ENCODE measurements at regions not wholly inside any gene's neighbourhood (a gene's known extent, or its start where the extent isn't known, plus 50 kb on each side); places are given as distances from the start of the nearest gene placed in this dataset.
"Not testable (repeated sequence)": the region's sequence is repeated elsewhere in the genome, so short reads cannot be mapped to it uniquely, and the experiment has no call there.

DNA sequence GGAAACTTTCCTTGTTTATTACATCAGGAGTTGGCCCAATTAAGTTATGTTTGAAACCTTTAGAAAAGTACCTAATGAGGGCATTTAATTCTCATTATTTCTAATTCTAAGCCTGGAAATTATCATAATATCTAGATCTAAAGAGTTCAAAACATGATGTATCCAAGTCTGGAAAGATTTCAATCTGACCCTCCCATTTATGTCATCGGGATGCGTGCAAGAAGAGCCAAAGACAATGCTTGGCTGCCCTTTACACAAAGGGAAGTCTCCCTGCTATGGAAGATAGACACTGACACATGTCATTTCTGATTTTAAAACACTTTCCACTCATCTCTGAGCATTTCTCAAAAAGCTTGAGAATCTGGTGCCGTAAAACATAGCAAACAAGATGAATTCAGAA lies 222.4 kb downstream of the ANTXR2 start:
- H3K36me3 Mint-ChIP-seq, result no peaks in the 10 kb centered on the region

DNA sequence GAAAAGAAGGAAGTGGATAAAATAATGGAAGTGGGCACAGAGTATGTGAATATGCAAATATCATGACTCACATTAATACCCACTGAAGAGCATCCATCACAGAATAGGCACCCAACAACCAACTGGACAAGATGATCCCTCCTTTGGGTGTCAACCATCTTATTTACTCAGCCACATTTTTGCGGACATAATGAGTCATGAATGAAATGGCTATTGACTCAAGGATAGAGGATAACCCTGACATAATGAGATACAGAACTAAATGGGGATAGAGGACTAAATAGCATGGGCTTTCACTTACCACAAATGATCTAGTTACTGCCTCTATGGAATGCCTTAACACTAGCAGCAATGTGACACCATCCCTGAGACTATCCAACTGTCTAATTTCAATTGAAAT lies 224.7 kb downstream of the ANTXR2 start:
- Mint-ChIP-seq H3K4me1 (ENCODE audit: low read depth) (no peaks in the 10 kb centered on the region), H3K9me3 (ENCODE audit: low read depth) (peaks cover 8% of the 10 kb centered on the region), H3K27ac (no peak overlapping the region), H3K4me3 (no peak overlapping the region), H3K27me3 (no peaks in the 10 kb centered on the region), H3K36me3 (no peaks in the 10 kb centered on the region)

More for the DNA sequence above, 222.4 kb downstream of the ANTXR2 start:
- Mint-ChIP-seq H3K27me3 (no peaks in the 10 kb centered on the region), H3K9me3 (ENCODE audit: low read depth) (no peaks in the 10 kb centered on the region), H3K27ac (no peak overlapping the region), H3K4me3 (no peak overlapping the region), H3K4me1 (ENCODE audit: low read depth) (no peaks in the 10 kb centered on the region)

DNA sequence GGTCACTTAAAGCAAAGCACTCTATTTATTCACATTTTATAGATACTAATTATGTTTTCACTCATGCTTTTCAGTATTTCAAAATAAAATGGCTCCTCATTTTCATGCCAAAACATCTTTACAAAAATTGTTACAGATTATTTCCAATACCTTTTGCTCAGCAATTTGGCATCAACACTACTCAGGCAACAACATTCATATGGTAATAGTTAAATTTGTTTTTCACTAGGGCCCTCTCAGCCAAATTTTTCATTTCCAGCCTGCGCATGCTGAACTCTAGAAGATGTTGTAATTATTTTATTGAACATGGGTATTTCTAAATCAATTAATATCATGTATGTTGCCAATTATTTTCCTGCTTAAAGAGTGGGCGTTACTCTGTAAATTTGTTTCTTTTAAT lies 225.6 kb downstream of the ANTXR2 start:
- Mint-ChIP-seq H3K9me3 (ENCODE audit: low read depth) (peaks cover 16% of the 10 kb centered on the region), H3K4me3 (no peak overlapping the region), H3K4me1 (ENCODE audit: low read depth) (no peaks in the 10 kb centered on the region), H3K36me3 (no peaks in the 10 kb centered on the region), H3K27ac (no peak overlapping the region), H3K27me3 (no peaks in the 10 kb centered on the region)

DNA sequence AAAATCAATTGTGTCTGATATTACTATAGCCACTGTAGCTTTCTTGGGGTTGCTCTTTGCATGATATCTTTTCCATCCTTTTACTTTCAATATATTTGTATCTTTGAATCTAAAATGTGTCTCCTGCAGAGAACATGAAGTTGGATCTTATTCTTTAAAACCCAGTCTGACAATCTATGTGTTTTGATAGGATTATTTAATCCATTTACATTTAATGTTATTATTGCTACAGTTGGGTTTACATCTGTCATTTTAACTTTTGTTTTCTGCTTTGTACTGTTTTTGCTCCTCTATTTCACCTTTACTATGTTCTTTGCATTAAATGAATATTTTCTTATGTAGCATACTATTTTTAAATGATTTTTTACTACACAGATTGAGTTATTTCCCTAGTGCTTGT lies 230.9 kb downstream of the ANTXR2 start:
- H3K4me1 Mint-ChIP-seq (ENCODE audit: low read depth), result no peaks in the 10 kb centered on the region
- H3K9me3 Mint-ChIP-seq (ENCODE audit: low read depth), result peaks cover 27% of the 10 kb centered on the region
- no peaks in the 10 kb centered on the region for H3K27me3 Mint-ChIP-seq
- H3K4me3 Mint-ChIP-seq, result no peak overlapping the region
- no peaks in the 10 kb centered on the region for H3K36me3 Mint-ChIP-seq
- no peak overlapping the region for H3K27ac Mint-ChIP-seq

DNA sequence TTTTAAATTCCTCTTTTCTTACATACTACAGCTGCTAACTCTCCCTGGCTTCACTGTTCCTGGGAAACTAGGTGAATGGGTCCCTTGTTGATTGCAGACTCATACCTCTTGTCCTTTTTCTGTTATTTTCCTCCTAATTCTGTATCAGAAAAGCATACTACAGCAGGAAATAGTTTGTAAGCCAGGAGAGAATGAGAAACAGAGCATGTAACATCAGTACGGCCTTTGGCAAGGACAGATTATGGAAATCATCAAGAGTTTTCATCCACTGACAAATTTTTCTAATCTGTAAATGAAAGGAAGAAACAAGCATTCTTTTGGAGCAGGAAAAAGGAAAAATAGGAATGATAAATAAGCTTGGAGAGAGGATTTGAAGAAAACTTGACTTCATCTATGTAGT lies 239.2 kb downstream of the ANTXR2 start:
- H3K27me3 Mint-ChIP-seq, result peaks cover 3% of the 10 kb centered on the region
- H3K27ac Mint-ChIP-seq, result no peak overlapping the region

DNA sequence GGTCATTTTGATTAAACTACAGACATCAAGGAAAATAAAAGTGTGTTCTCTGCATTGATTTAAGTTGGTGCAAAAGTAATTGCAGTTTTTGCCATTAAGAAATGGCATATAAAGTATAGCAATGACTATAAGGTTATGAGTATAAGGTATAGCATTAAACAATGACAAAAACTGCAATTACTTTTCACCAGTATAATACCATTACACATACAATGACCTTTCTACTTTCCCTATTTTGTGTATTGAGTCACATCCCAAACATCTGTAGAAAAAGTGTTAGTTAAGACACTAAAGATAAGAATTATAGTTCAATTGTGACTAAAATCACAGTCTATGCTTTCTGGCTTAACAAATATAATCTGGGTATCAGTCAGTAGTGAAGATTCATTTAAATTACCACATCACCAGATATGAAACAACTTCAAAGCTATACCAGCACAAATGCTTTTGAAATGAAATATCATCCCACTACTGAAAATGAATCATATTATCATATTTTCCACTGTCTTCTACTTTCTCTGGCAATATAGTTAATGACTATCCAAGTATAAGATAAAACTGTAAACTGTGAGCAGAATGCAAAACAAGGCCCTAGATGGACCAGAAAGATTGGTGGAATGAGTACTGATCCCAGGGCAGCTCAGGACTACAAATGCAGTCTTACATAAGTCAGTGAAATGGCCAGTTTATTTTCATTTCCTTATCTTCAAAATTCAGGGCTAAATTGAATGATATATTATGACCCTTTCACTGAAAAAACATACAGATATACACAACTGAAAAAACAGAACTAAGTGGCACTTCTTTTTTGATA lies 241.1 kb downstream of the ANTXR2 start:
- H3K27ac Mint-ChIP-seq, result peak overlapping the region; percentile 80
- H3K4me1 Mint-ChIP-seq (ENCODE audit: low read depth), result peaks cover 7% of the 10 kb centered on the region
- H3K36me3 Mint-ChIP-seq, result no peaks in the 10 kb centered on the region
- peaks cover 3% of the 10 kb centered on the region for H3K27me3 Mint-ChIP-seq
- no peak overlapping the region for H3K4me3 Mint-ChIP-seq
- no peaks in the 10 kb centered on the region for H3K9me3 Mint-ChIP-seq (ENCODE audit: low read depth)

More for the DNA sequence above, 239.2 kb downstream of the ANTXR2 start:
- no peaks in the 10 kb centered on the region for H3K9me3 Mint-ChIP-seq (ENCODE audit: low read depth)
- H3K4me3 Mint-ChIP-seq, result no peak overlapping the region
- no peaks in the 10 kb centered on the region for H3K36me3 Mint-ChIP-seq
- peaks cover 7% of the 10 kb centered on the region for H3K4me1 Mint-ChIP-seq (ENCODE audit: low read depth)

DNA sequence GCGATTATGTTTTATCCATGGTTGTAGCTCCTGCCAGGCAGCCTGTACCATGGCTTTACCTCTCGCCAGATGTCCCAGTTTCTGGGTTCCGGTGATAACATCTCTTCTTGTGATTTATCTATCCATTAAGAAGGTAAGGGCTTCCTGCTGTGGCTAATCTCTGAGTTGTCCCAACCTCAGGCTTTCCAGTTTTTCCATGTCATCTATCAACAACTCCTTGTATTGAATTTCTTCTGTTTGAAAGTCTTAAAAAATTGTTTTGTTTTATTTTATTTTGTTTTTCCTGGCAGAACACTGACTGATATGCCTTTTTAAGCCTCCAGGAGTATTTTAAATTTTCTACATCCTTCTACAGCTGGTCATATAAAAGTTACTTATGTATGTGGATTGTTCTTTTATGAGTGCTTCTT lies 241.9 kb downstream of the ANTXR2 start:
- no peak overlapping the region for H3K27ac Mint-ChIP-seq
- H3K27me3 Mint-ChIP-seq, result peaks cover 3% of the 10 kb centered on the region
- H3K9me3 Mint-ChIP-seq (ENCODE audit: low read depth), result no peaks in the 10 kb centered on the region
- H3K4me3 Mint-ChIP-seq, result no peak overlapping the region
- H3K36me3 Mint-ChIP-seq, result no peaks in the 10 kb centered on the region
- H3K4me1 Mint-ChIP-seq (ENCODE audit: low read depth), result peaks cover 7% of the 10 kb centered on the region

DNA sequence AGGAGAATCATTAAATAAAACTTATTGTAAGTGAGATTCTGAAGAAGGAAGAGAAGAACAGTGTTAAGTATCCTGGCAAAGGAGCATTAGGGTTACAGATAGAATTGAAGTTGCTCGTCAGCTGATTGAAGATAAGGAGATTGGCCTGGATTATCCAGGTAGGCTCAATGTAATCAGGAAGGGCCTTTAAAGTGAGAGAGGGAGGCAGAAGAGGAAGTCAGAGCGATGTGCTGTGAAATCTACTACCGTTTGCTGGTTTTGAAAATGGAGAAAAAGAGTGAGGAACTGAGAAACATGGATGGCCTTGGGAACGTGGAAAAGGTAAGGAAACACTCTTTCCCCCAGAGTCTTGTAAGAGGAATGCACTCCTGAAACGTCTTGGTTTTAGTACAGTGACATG lies 245.7 kb downstream of the ANTXR2 start:
- peaks cover 3% of the 10 kb centered on the region for H3K27me3 Mint-ChIP-seq
- no peaks in the 10 kb centered on the region for H3K36me3 Mint-ChIP-seq
- H3K4me1 Mint-ChIP-seq (ENCODE audit: low read depth), result peaks cover 6% of the 10 kb centered on the region
- H3K9me3 Mint-ChIP-seq (ENCODE audit: low read depth), result no peaks in the 10 kb centered on the region
- H3K27ac Mint-ChIP-seq, result no peak overlapping the region
- H3K4me3 Mint-ChIP-seq, result no peak overlapping the region

DNA sequence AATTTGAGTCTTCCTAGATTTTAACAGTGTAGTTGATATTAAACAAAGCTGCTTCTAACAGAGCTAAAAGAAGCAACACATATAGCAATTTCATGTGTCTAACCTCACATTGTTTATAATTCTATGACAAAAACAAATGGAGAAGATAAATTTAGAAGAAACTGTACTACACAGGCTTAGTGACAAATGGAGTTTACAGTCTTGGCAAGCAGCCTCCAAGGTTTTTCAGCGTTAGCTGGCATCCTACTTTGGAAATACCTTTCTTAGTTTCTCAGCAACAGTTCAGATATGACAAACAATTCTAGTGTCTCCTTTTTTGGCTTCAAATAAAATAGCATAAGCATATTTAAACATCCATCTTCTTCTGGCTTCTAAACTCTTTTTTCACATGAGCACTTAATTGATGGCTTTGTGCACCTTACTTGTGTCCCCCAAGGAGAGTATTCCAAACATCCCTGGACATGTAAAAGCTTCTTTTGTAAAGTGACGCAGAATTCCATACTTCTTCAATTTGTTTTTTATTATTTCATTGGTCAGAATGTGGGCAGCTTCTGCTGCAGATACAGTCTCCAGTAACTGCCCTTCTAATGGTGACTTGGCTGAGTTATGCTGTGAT lies 249.8 kb downstream of the ANTXR2 start:
- no peak overlapping the region for H3K27ac Mint-ChIP-seq
- H3K9me3 Mint-ChIP-seq (ENCODE audit: low read depth), result no peaks in the 10 kb centered on the region
- H3K27me3 Mint-ChIP-seq, result no peaks in the 10 kb centered on the region

DNA sequence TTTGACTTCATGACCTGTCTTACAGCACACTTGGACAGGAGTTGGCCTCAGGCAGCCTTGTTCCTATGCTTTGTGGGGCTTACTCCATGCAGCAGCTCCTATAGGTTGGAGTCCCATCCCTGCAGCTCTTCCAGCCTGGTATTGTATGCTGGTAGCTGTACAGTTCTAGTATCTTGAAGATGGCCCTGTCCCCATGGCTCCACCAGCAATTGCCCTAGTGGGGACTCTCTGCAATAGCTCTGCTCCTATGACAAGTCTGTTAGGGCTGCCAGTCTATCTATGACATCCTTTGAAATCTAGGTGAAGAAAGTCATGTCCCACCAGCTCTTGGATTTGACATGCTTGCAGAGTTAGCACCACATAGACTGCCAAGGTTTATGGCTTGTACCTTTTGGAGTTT lies 252.6 kb downstream of the ANTXR2 start:
- H3K27me3 Mint-ChIP-seq, result no peaks in the 10 kb centered on the region
- H3K4me1 Mint-ChIP-seq (ENCODE audit: low read depth), result no peaks in the 10 kb centered on the region
- no peaks in the 10 kb centered on the region for H3K9me3 Mint-ChIP-seq (ENCODE audit: low read depth)
- no peaks in the 10 kb centered on the region for H3K36me3 Mint-ChIP-seq
- no peak overlapping the region for H3K4me3 Mint-ChIP-seq
- no peak overlapping the region for H3K27ac Mint-ChIP-seq

More for the DNA sequence above, 249.8 kb downstream of the ANTXR2 start:
- Mint-ChIP-seq H3K4me1 (ENCODE audit: low read depth) (no peaks in the 10 kb centered on the region), H3K4me3 (no peak overlapping the region), H3K36me3 (no peaks in the 10 kb centered on the region)

DNA sequence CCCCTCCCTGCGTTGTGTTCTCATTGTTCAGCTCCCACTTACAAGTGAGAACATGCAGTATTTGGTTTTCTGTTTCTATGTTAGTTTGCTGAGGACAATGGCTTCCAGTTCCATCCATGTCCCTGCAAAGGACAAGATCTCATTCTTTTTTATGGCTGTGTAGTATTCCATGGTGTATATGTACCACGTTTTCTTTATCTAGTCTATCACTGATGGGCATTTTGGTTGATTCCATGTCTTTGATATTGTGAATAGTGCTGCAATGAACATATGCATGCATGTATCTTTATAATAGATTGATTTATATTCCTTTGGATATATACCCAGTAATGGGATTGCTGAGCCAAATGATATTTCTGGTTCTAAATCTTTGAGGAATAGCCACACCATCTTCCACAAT lies 265.1 kb downstream of the ANTXR2 start:
- not testable (repeated sequence) for H3K4me1 Mint-ChIP-seq (ENCODE audit: low read depth); H3K27ac Mint-ChIP-seq; H3K27me3 Mint-ChIP-seq; H3K4me3 Mint-ChIP-seq; H3K9me3 Mint-ChIP-seq (ENCODE audit: low read depth); H3K36me3 Mint-ChIP-seq

DNA sequence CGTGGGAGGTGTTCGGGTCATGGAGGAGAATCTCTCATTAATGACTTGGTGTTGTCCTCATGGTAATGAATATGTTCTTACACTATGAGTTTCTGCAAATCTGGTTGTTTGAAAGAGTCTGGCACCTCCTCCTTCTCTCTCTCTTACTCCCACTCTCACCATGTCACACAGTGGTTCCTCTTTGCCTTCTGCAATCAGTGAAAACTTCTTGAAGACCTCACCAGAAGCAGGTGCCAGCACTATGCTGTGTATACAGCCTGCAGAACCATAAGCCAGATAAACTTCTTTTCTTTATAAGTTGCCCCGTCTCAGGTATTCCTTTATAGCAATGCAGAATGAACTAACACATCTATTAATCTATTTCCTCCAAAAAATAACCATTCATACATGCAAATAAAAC lies 275.0 kb downstream of the ANTXR2 start:
- Mint-ChIP-seq H3K27ac (no peak overlapping the region), H3K4me3 (no peak overlapping the region), H3K9me3 (ENCODE audit: low read depth) (no peaks in the 10 kb centered on the region), H3K36me3 (no peaks in the 10 kb centered on the region), H3K27me3 (peaks cover 4% of the 10 kb centered on the region), H3K4me1 (ENCODE audit: low read depth) (no peaks in the 10 kb centered on the region)

DNA sequence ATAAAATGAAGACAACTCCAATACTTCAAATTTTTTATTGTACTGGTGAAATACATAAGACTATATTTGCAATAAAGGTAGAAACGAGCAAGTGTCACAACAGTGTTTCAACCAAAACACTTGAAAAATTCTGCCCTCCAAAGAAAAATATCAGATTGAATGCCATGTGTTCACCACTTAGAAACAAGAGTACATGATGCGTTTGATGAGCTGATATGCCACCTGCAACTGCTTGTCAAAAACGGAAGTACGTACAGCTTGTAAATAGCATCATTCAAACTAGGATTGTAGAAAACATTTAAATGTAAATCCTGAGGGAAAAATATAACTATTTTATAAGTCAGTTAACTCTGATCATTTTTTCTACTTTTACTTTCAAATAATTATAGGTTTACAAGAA lies 276.1 kb downstream of the ANTXR2 start:
- no peak overlapping the region for H3K4me3 Mint-ChIP-seq
- no peaks in the 10 kb centered on the region for H3K9me3 Mint-ChIP-seq (ENCODE audit: low read depth)
- no peaks in the 10 kb centered on the region for H3K36me3 Mint-ChIP-seq
- no peak overlapping the region for H3K27ac Mint-ChIP-seq
- no peaks in the 10 kb centered on the region for H3K4me1 Mint-ChIP-seq (ENCODE audit: low read depth)
- peaks cover 6% of the 10 kb centered on the region for H3K27me3 Mint-ChIP-seq

DNA sequence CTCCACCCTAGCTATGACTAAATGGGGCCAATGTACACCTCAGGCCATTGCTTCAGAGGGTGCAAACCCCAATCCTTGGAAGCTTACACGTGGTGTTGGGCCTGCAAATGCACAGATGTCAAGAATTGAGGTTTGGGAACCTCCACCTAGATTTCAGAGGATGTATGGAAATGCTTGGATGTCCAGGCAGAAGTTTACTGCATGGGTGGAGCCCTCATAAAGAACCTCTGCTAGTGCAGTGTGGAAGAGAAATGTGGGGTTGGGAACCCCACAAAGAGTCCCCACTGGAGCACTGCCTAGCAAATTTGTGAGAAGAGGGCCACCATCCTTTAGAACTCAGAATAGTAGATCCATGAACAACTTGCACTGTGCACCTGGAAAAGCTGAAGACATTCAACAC lies 284.1 kb downstream of the ANTXR2 start:
- Mint-ChIP-seq H3K27me3 (peaks cover 3% of the 10 kb centered on the region), H3K4me3 (no peak overlapping the region), H3K36me3 (no peaks in the 10 kb centered on the region), H3K27ac (no peak overlapping the region), H3K9me3 (ENCODE audit: low read depth) (peaks cover 8% of the 10 kb centered on the region), H3K4me1 (ENCODE audit: low read depth) (no peaks in the 10 kb centered on the region)

DNA sequence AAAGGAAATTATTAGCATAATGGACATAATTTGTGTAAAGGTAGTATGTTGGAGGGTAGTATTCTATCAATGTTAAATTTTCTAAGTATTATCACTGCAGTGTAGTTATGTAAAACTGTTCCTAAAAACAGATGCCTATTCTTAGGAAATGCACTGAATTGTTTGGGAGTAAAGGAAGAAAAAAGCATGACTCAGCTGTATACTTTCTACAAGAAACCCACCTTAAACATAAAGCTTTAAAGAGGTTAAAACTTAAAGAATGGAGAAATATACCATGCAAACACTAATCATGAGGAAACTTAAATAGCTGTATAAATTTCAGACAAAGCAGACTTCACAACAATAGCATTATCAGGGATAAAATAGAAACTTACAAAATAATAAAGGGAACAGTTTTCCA lies 292.9 kb downstream of the ANTXR2 start:
- Mint-ChIP-seq H3K36me3 (no peaks in the 10 kb centered on the region), H3K4me1 (ENCODE audit: low read depth) (no peaks in the 10 kb centered on the region), H3K4me3 (no peak overlapping the region), H3K27me3 (peaks cover 6% of the 10 kb centered on the region), H3K9me3 (ENCODE audit: low read depth) (peaks cover 3% of the 10 kb centered on the region), H3K27ac (no peak overlapping the region)

DNA sequence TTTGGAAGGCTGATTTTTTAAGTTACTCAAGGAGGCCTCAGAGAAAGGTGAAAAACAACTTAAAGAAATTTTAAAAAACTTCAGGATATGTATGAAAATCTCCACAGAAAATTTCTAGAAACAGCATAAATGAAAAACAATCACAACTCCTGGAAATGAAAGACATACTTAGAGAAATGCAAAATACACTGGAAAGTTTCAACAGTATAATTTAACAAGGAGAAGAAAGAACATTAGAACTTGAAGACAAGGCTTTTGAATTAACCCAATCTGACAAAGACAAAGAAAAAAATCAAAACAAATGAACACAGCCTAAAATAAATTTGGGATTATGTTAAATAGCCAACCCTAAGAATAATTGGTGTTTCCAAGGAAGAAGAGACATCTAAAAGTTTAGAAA lies 300.5 kb downstream of the ANTXR2 start:
- H3K36me3 Mint-ChIP-seq, result no peaks in the 10 kb centered on the region
- peaks cover 7% of the 10 kb centered on the region for H3K27me3 Mint-ChIP-seq
- no peak overlapping the region for H3K4me3 Mint-ChIP-seq
- H3K27ac Mint-ChIP-seq, result no peak overlapping the region
- H3K9me3 Mint-ChIP-seq (ENCODE audit: low read depth), result peaks cover 30% of the 10 kb centered on the region
- no peaks in the 10 kb centered on the region for H3K4me1 Mint-ChIP-seq (ENCODE audit: low read depth)
